ENCODE measurements at regions not wholly inside any gene's neighbourhood (a gene's known extent, or its start where the extent isn't known, plus 50 kb on each side); places are given as distances from the start of the nearest gene placed in this dataset.

GRCh38 chr20:4341804-4342485, 92.9 kb upstream of the ADRA1D start:
- no peaks in the 10 kb centered on the region for H3K9me3 ChIP-seq (replicated peaks)
- H3K4me1 ChIP-seq = no peaks in the 10 kb centered on the region
- intact Hi-C loops (cut with micrococcal nuclease) = no loop called here
- peaks cover 3% of the 10 kb centered on the region for H3K27me3 ChIP-seq (ENCODE audit: low read depth)
- no peaks in the 10 kb centered on the region for H3K36me3 ChIP-seq
- H3K27ac ChIP-seq (replicated peaks) = no peak overlapping the region
- TF ChIP-seq, protein P1, sequence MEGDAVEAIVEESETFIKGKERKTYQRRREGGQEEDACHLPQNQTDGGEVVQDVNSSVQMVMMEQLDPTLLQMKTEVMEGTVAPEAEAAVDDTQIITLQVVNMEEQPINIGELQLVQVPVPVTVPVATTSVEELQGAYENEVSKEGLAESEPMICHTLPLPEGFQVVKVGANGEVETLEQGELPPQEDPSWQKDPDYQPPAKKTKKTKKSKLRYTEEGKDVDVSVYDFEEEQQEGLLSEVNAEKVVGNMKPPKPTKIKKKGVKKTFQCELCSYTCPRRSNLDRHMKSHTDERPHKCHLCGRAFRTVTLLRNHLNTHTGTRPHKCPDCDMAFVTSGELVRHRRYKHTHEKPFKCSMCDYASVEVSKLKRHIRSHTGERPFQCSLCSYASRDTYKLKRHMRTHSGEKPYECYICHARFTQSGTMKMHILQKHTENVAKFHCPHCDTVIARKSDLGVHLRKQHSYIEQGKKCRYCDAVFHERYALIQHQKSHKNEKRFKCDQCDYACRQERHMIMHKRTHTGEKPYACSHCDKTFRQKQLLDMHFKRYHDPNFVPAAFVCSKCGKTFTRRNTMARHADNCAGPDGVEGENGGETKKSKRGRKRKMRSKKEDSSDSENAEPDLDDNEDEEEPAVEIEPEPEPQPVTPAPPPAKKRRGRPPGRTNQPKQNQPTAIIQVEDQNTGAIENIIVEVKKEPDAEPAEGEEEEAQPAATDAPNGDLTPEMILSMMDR (IDR thresholded peaks at IDR 0.05; ENCODE audit: borderline replicate concordance) = no peak
- H3K4me3 ChIP-seq = no peak overlapping the region
- no peak for DNase-seq

GRCh38 chr20:4335722-4336121, 86.6 kb upstream of the ADRA1D start:
- Histone ChIP-seq H3K27me3 (ENCODE audit: low read depth) (peaks cover 9% of the 10 kb centered on the region), H3K4me1 (no peaks in the 10 kb centered on the region), H3K9me3 (replicated peaks) (no peaks in the 10 kb centered on the region), H3K27ac (replicated peaks) (no peak overlapping the region), H3K4me3 (no peak overlapping the region), H3K36me3 (no peaks in the 10 kb centered on the region)
- DNase-seq = no peak
- TF ChIP-seq, protein P1 (IDR thresholded peaks at IDR 0.05; ENCODE audit: borderline replicate concordance) = no peak
- intact Hi-C loops (cut with micrococcal nuclease) = no loop called here

DNA sequence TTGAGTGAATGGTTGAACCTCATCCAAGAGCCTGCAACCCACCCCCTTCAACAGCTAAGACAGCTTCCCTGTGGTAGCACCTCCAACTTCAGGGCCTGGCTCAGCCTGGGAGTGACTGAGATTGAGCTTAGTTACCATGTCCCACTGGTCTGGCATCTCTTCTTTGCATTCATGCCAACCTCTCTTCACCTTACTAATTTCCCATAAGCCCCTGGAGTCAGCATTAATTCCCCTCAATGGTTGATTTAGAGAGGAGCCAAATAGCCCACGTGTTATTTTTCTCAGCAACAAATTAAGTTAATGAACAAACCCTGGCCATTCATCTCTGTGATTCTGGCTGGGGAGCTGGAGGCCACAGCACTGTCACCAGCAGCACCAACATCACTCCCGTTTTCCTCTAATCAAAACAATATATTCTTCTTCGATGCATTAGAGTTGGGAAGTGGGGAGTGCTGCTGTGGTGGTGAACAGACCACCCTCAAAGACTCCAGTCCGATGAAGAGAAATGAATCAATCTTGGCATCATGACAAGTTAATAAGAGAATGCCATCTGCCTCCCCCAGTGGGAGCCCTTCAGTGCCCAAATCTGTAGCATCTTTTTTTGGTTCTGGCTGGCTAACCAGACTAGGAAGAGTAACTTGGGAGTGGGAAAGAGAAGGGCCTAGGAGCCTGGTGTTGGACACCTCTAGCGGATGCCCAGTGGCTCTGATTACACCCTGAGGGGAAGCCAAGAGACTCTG, 83.2 kb upstream of the ADRA1D start:
- no peak overlapping the region for H3K4me3 ChIP-seq
- no peak overlapping the region for H3K27ac ChIP-seq (replicated peaks)
- no peaks in the 10 kb centered on the region for H3K9me3 ChIP-seq (replicated peaks)
- TF ChIP-seq, protein P1 (IDR thresholded peaks at IDR 0.05; ENCODE audit: borderline replicate concordance) = no peak
- no peak for DNase-seq
- intact Hi-C loops (cut with micrococcal nuclease) = no loop called here
- H3K4me1 ChIP-seq = no peaks in the 10 kb centered on the region
- H3K27me3 ChIP-seq (ENCODE audit: low read depth) = peaks cover 9% of the 10 kb centered on the region
- no peaks in the 10 kb centered on the region for H3K36me3 ChIP-seq

- intact Hi-C loops (cut with micrococcal nuclease) = no loop called here
- Histone ChIP-seq H3K36me3 (no peaks in the 10 kb centered on the region), H3K27ac (replicated peaks) (no peak overlapping the region), H3K27me3 (ENCODE audit: low read depth) (no peaks in the 10 kb centered on the region), H3K4me3 (no peak overlapping the region), H3K4me1 (peaks cover 8% of the 10 kb centered on the region), H3K9me3 (replicated peaks) (peaks cover 7% of the 10 kb centered on the region)
- TF ChIP-seq, protein P1 (IDR thresholded peaks at IDR 0.05; ENCODE audit: borderline replicate concordance) = no peak
- no peak for DNase-seq
Observed at GRCh38 chr20:4330011-4330410, 80.9 kb upstream of the ADRA1D start.

DNA sequence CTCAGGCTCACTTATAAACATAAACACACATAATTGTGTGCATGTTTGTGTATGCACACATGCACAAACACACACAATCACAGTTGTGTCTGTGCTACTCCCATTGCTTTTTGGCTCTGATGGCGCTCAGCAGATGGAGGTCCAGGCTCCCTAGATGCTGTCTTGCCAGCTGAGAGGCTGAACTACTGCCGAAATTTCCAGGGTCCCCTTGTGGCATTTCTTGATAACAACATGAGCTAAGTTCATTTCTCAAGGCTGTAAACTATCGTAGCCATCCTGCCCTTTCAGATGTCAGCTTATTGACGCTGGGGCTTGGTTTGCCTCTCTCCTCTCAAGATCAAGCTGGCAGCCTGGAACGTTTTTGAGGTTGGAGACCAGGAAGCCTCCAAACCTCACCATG, 80.1 kb upstream of the ADRA1D start:
- Histone ChIP-seq H3K4me1 (peaks cover 8% of the 10 kb centered on the region), H3K36me3 (no peaks in the 10 kb centered on the region), H3K9me3 (replicated peaks) (peaks cover 7% of the 10 kb centered on the region), H3K4me3 (no peak overlapping the region), H3K27ac (replicated peaks) (no peak overlapping the region), H3K27me3 (ENCODE audit: low read depth) (no peaks in the 10 kb centered on the region)
- DNase-seq = no peak
- intact Hi-C loops (cut with micrococcal nuclease) = no loop called here
- TF ChIP-seq, protein P1 (IDR thresholded peaks at IDR 0.05; ENCODE audit: borderline replicate concordance) = no peak
